Endothelial cell (in vitro differentiated cells): ENCODE measurements at regions not wholly inside any gene's neighbourhood (a gene's known extent, or its start where the extent isn't known, plus 50 kb on each side); places are given as distances from the start of the nearest gene placed in this dataset.

Experiments used
- DNase-seq: peaks from one replicate; pipeline ENCODE4 v3.0.0; 2021; ENCODE audit warnings: low spot score
- H3K27ac Mint-ChIP-seq: one replicate; pipeline ENCODE4 v1.8.0; 2021; ENCODE audit warnings: mixed read lengths, inconsistent platforms; ENCODE audit not compliant: unreplicated experiment
- H3K27me3 Mint-ChIP-seq: one replicate; pipeline ENCODE4 v1.8.0; 2021; ENCODE audit warnings: mild to moderate bottlenecking, moderate library complexity, mixed read lengths, inconsistent platforms; ENCODE audit not compliant: unreplicated experiment
- H3K36me3 Mint-ChIP-seq: one replicate; pipeline ENCODE4 v1.8.0; 2021; ENCODE audit warnings: mild to moderate bottlenecking, low read depth, mixed read lengths, inconsistent platforms; ENCODE audit not compliant: unreplicated experiment
- H3K4me1 Mint-ChIP-seq: one replicate; pipeline ENCODE4 v1.8.0; 2021; ENCODE audit warnings: mild to moderate bottlenecking, mixed read lengths, inconsistent platforms; ENCODE audit not compliant: unreplicated experiment
- H3K4me3 Mint-ChIP-seq: one replicate; pipeline ENCODE4 v1.8.0; 2021; ENCODE audit warnings: mild to moderate bottlenecking, mixed read lengths, inconsistent platforms; ENCODE audit not compliant: unreplicated experiment
- H3K9me3 Mint-ChIP-seq: one replicate; pipeline ENCODE4 v1.8.0; 2021; ENCODE audit warnings: mixed read lengths, inconsistent platforms; ENCODE audit not compliant: unreplicated experiment
- TF ChIP-seq, protein P1 (sequence below): fragments of 200-600 bp; sonication (generic); IDR thresholded peaks from one replicate; pipeline ENCODE4 v1.5.0; 2021; ENCODE audit warnings: antibody characterized with exemption; ENCODE audit not compliant: unreplicated experiment

DNA sequence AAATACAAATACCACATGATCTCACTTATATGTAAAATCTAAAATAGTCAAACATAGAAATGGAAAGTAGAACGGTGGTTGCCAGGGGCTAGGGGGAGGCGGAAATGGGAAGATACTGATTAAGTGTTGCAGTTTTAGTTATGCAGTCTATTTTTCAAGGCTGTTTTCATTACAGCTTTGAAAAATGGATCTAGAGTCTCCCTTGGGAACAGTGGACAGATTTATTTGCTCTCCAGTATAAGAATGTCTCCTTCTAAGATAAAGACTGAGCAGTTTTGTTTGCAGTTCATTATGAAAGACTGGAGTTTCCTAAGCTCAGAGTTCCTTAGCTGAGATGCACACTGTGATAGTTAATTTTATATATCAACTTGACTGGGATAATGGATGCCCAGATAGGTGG, 202.5 kb downstream of the KLHL28 start:
- no peak overlapping the region for H3K27ac Mint-ChIP-seq
- TF ChIP-seq, protein P1, sequence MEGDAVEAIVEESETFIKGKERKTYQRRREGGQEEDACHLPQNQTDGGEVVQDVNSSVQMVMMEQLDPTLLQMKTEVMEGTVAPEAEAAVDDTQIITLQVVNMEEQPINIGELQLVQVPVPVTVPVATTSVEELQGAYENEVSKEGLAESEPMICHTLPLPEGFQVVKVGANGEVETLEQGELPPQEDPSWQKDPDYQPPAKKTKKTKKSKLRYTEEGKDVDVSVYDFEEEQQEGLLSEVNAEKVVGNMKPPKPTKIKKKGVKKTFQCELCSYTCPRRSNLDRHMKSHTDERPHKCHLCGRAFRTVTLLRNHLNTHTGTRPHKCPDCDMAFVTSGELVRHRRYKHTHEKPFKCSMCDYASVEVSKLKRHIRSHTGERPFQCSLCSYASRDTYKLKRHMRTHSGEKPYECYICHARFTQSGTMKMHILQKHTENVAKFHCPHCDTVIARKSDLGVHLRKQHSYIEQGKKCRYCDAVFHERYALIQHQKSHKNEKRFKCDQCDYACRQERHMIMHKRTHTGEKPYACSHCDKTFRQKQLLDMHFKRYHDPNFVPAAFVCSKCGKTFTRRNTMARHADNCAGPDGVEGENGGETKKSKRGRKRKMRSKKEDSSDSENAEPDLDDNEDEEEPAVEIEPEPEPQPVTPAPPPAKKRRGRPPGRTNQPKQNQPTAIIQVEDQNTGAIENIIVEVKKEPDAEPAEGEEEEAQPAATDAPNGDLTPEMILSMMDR, result no peak
- H3K4me1 Mint-ChIP-seq, result no peaks in the 10 kb centered on the region
- no peak for DNase-seq
- no peaks in the 10 kb centered on the region for H3K9me3 Mint-ChIP-seq
- no peaks in the 10 kb centered on the region for H3K27me3 Mint-ChIP-seq
- no peaks in the 10 kb centered on the region for H3K36me3 Mint-ChIP-seq
- H3K4me3 Mint-ChIP-seq, result no peak overlapping the region

DNA sequence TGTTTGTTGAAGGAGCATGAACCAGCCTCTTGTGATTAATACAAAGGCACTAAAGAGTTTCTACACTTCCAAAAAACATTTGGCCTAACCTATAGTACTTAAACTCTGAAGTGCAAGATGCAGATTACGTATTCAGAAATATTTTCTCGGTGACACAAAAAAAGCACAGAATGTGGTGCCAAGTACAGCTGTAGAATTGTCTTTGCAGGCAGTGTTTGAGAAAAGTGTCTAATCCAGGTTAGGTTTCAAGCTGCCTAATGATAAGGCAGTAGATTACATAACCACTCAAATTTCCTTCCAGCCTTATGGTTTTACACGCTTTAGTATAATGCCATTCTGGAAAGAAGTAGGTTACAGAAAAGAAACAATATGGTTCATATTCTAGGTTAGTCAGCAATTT, 205.2 kb downstream of the KLHL28 start:
- H3K36me3 Mint-ChIP-seq, result no peaks in the 10 kb centered on the region
- no peaks in the 10 kb centered on the region for H3K9me3 Mint-ChIP-seq
- no peak overlapping the region for H3K4me3 Mint-ChIP-seq
- TF ChIP-seq, protein P1, result no peak
- H3K4me1 Mint-ChIP-seq, result no peaks in the 10 kb centered on the region
- no peak for DNase-seq
- H3K27me3 Mint-ChIP-seq, result no peaks in the 10 kb centered on the region
- no peak overlapping the region for H3K27ac Mint-ChIP-seq

DNA sequence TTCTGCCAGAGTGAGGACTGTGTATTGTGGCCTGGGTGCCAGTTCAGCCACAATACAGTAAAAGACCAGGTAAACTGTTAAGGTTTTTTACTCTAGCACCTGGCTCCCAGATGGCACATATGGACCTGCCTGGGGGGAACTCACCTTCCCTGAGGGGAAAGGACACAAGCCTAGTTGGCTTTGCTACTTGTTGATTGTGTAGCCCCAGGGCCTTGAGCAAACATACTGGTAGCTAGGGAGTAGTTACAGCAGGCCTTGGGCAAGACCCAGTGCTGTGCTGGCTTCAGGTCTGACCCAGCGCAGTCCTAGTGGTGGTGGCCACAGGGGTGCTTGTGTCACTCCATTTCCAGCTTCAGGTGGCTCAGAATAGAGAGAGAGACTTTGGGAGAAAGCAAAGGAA, 216.4 kb downstream of the KLHL28 start:
- no peak for DNase-seq

DNA sequence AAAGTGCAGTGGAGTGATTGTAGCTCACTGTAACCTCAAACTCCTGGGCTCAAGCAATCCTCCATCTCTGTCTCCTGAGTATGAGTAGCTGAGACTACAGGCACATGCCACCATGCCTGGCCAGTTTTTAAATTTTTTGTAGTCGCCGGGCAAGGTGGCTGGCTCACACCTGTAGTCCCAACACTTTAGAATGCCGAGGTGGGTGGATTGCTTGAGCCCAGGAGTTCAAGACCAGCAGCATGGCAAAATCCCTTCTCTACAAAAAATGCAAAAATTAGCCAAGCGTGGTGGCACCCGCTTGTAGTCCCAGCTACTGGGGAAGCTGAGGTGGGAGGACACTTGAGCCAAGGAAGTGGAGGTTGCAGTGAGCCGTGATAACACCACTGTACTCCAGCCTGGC, 219.5 kb downstream of the KLHL28 start:
- TF ChIP-seq, protein P1, result no peak
- no peaks in the 10 kb centered on the region for H3K27me3 Mint-ChIP-seq
- DNase-seq, result no peak
- H3K4me3 Mint-ChIP-seq, result no peak overlapping the region
- H3K27ac Mint-ChIP-seq, result no peak overlapping the region
- no peaks in the 10 kb centered on the region for H3K36me3 Mint-ChIP-seq
- peaks cover 13% of the 10 kb centered on the region for H3K4me1 Mint-ChIP-seq
- no peaks in the 10 kb centered on the region for H3K9me3 Mint-ChIP-seq

More for the DNA sequence above, 216.4 kb downstream of the KLHL28 start:
- no peak overlapping the region for H3K27ac Mint-ChIP-seq
- TF ChIP-seq, protein P1, result no peak
- no peak overlapping the region for H3K4me3 Mint-ChIP-seq
- peaks cover 1% of the 10 kb centered on the region for H3K27me3 Mint-ChIP-seq
- no peaks in the 10 kb centered on the region for H3K9me3 Mint-ChIP-seq
- no peaks in the 10 kb centered on the region for H3K36me3 Mint-ChIP-seq
- H3K4me1 Mint-ChIP-seq, result no peaks in the 10 kb centered on the region

DNA sequence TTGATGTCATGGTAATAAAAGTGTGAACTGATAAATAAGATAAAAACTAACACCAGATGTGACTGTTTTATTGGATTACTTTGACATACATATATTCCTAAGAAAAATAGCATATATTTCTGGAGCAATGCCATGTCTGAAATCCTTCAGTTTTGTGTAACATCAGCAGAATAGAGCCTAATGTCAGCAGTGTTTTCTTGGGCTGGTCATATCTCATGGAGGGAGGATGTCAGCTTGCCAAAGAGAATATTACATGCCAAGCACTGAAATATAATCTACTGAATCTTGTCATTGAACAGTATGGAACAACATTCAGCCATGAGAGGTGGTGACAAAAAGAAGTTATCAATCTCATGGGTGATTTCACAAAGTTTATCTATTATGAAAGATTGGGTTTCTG, 220.3 kb downstream of the KLHL28 start:
- no peak overlapping the region for H3K4me3 Mint-ChIP-seq
- no peaks in the 10 kb centered on the region for H3K9me3 Mint-ChIP-seq
- no peaks in the 10 kb centered on the region for H3K36me3 Mint-ChIP-seq
- no peak overlapping the region for H3K27ac Mint-ChIP-seq
- no peak for DNase-seq
- H3K27me3 Mint-ChIP-seq, result no peaks in the 10 kb centered on the region
- TF ChIP-seq, protein P1, result no peak
- peaks cover 13% of the 10 kb centered on the region for H3K4me1 Mint-ChIP-seq
